Neural crest cell (in vitro differentiated cells): ENCODE measurements at regions not wholly inside any gene's neighbourhood (a gene's known extent, or its start where the extent isn't known, plus 50 kb on each side); places are given as distances from the start of the nearest gene placed in this dataset.
"Not testable (repeated sequence)": the region's sequence is repeated elsewhere in the genome, so short reads cannot be mapped to it uniquely, and the experiment has no call there.

Experiments
- DNase-seq: peaks from one replicate; pipeline ENCODE4 v3.0.0; 2021; ENCODE audit warnings: low read depth, mixed read lengths, low spot score
- H3K27ac Mint-ChIP-seq: one replicate; pipeline ENCODE4 v1.8.0; 2021; ENCODE audit warnings: mild to moderate bottlenecking, mixed read lengths; ENCODE audit not compliant: unreplicated experiment
- H3K27me3 Mint-ChIP-seq: 2 replicates; pipeline ENCODE4 v1.8.0; 2021; ENCODE audit warnings: low read depth, mild to moderate bottlenecking, mixed read lengths
- H3K36me3 Mint-ChIP-seq: 2 replicates; pipeline ENCODE4 v1.8.0; 2021; ENCODE audit warnings: low read depth, mild to moderate bottlenecking, mixed read lengths
- H3K4me1 Mint-ChIP-seq: 2 replicates; pipeline ENCODE4 v1.8.0; 2021; ENCODE audit warnings: mixed read lengths
- H3K4me3 Mint-ChIP-seq: one replicate; pipeline ENCODE4 v1.8.0; 2021; ENCODE audit warnings: mild to moderate bottlenecking, mixed read lengths
- H3K9me3 Mint-ChIP-seq: 2 replicates; pipeline ENCODE4 v1.8.0; 2021; ENCODE audit warnings: mixed read lengths
- TF ChIP-seq, protein P1 (sequence below): fragments of 200-600 bp; sonication (generic); conservative IDR thresholded peaks from 2 replicates; pipeline ENCODE4 v1.5.0; 2021; ENCODE audit warnings: antibody characterized with exemption, mild to moderate bottlenecking

- DNase-seq = no peak
- H3K36me3 Mint-ChIP-seq = no peaks in the 10 kb centered on the region
Measured at GRCh38 chr3:170804078-170804477, 65.9 kb downstream of the RPL22L1 start.

GRCh38 chr3:170802164-170803151 lies 67.5 kb downstream of the RPL22L1 start:
- Mint-ChIP-seq H3K27me3 (no peaks in the 10 kb centered on the region), H3K4me3 (no peak overlapping the region), H3K36me3 (no peaks in the 10 kb centered on the region), H3K27ac (no peak overlapping the region), H3K9me3 (peaks cover 7% of the 10 kb centered on the region), H3K4me1 (no peaks in the 10 kb centered on the region)
- TF ChIP-seq, protein P1, sequence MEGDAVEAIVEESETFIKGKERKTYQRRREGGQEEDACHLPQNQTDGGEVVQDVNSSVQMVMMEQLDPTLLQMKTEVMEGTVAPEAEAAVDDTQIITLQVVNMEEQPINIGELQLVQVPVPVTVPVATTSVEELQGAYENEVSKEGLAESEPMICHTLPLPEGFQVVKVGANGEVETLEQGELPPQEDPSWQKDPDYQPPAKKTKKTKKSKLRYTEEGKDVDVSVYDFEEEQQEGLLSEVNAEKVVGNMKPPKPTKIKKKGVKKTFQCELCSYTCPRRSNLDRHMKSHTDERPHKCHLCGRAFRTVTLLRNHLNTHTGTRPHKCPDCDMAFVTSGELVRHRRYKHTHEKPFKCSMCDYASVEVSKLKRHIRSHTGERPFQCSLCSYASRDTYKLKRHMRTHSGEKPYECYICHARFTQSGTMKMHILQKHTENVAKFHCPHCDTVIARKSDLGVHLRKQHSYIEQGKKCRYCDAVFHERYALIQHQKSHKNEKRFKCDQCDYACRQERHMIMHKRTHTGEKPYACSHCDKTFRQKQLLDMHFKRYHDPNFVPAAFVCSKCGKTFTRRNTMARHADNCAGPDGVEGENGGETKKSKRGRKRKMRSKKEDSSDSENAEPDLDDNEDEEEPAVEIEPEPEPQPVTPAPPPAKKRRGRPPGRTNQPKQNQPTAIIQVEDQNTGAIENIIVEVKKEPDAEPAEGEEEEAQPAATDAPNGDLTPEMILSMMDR = no peak
- no peak for DNase-seq

More at GRCh38 chr3:170804078-170804477, 65.9 kb downstream of the RPL22L1 start:
- Mint-ChIP-seq H3K27ac (no peak overlapping the region), H3K4me3 (no peak overlapping the region), H3K27me3 (no peaks in the 10 kb centered on the region), H3K9me3 (peaks cover 5% of the 10 kb centered on the region), H3K4me1 (no peaks in the 10 kb centered on the region)
- TF ChIP-seq, protein P1 = no peak

GRCh38 chr3:170801597-170801996 lies 68.4 kb downstream of the RPL22L1 start:
- Mint-ChIP-seq H3K4me1 (no peaks in the 10 kb centered on the region), H3K27me3 (no peaks in the 10 kb centered on the region), H3K27ac (no peak overlapping the region), H3K36me3 (no peaks in the 10 kb centered on the region), H3K9me3 (peaks cover 7% of the 10 kb centered on the region), H3K4me3 (no peak overlapping the region)
- DNase-seq = no peak
- TF ChIP-seq, protein P1 = no peak

DNA sequence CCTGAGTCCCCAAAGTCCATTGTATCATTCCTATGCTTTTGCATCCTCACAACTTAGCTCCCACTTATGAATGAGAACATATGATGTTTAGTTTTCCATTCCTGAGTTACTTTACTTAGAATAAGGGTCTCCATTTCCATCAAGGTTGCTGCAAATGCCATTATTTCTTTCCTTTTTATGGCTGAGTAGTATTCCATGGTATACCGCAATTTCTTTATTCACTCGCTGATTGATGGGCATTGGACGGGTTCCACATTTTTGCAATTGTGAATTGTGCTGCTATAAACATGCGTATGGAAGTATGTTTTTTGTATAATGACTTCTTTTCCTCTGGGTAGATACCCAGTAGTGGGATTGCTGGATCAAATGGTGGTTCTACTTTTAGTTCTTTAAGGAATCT lies 69.7 kb downstream of the RPL22L1 start:
- H3K27me3 Mint-ChIP-seq, H3K36me3 Mint-ChIP-seq, H3K4me3 Mint-ChIP-seq, DNase-seq, H3K4me1 Mint-ChIP-seq, H3K27ac Mint-ChIP-seq, H3K9me3 Mint-ChIP-seq: not testable (repeated sequence)

GRCh38 chr3:170799009-170799408 lies 71.0 kb downstream of the RPL22L1 start:
- H3K27ac Mint-ChIP-seq = no peak overlapping the region

More at GRCh38 chr3:170799009-170799408, 71.0 kb downstream of the RPL22L1 start:
- H3K27me3 Mint-ChIP-seq = no peaks in the 10 kb centered on the region
- H3K9me3 Mint-ChIP-seq = peaks cover 2% of the 10 kb centered on the region
- no peaks in the 10 kb centered on the region for H3K4me1 Mint-ChIP-seq
- TF ChIP-seq, protein P1 = no peak
- no peak for DNase-seq
- no peaks in the 10 kb centered on the region for H3K36me3 Mint-ChIP-seq
- no peak overlapping the region for H3K4me3 Mint-ChIP-seq
